Upper lobe of left lung (tissue), 6 donors: ENCODE measurements at regions not wholly inside any gene's neighbourhood (a gene's known extent, or its start where the extent isn't known, plus 50 kb on each side); places are given as distances from the start of the nearest gene placed in this dataset.

Source experiments
- ATAC-seq, 2 donors: fragments of 200-7000 bp; cut with Tn5 transposase; one replicate each; pipeline ENCODE4 v1.9.1; 2022; ENCODE audit warnings: mild to moderate bottlenecking in 2 of 2, moderate library complexity in 2 of 2; ENCODE audit not compliant: low FRiP score in 2 of 2
- DNase-seq, 2 donors: peaks; one replicate each; pipeline ENCODE4 v3.0.0-alpha.2; 2019 to 2020
- H3K27ac ChIP-seq, 4 donors: fragments of 200-600 bp; sonication (generic); one replicate each; pipeline ENCODE4 v1.5.1; 2016 to 2019
- H3K27me3 ChIP-seq, 4 donors: fragments of 200-600 bp; sonication (generic); one replicate each; pipeline ENCODE4 v1.5.1; 2017 to 2019
- H3K36me3 ChIP-seq, 4 donors: fragments of 200-600 bp; sonication (generic); one replicate each; pipeline ENCODE4 v1.5.1; 2016 to 2019
- H3K4me1 ChIP-seq, 4 donors: fragments of 200-600 bp; sonication (generic); one replicate each; pipeline ENCODE4 v1.5.1; 2018 to 2019
- H3K4me3 ChIP-seq, 4 donors: fragments of 200-600 bp; sonication (generic); one replicate each; pipeline ENCODE4 v1.5.1; 2017 to 2019; ENCODE audit warnings: mild to moderate bottlenecking in 2 of 4, moderate library complexity in 1 of 4
- H3K9me3 ChIP-seq, 4 donors: fragments of 200-600 bp; sonication (generic); one replicate each; pipeline ENCODE4 v1.5.1; 2018 to 2019
- EP300 ChIP-seq, 4 donors: sonication (generic); formaldehyde crosslinking; IDR thresholded peaks; one replicate each; pipeline ENCODE4 v1.5.1; 2017; ENCODE audit warnings: antibody characterized with exemption in 4 of 4, control low read depth in 2 of 4
- POLR2A ChIP-seq, 4 donors: fragments of 450-650 bp; IDR thresholded peaks; one replicate each; pipeline ENCODE4 v1.5.1; 2016 to 2017; ENCODE audit warnings: antibody characterized with exemption in 4 of 4, mild to moderate bottlenecking in 2 of 4
- POLR2AphosphoS5 ChIP-seq, 2 donors: sonication (generic); formaldehyde crosslinking; IDR thresholded peaks; one replicate each; pipeline ENCODE4 v1.5.1; 2017; ENCODE audit warnings: antibody characterized with exemption in 2 of 2
- WGBS, 2 donors: methylation state at CpG; one replicate each; pipeline ENCODE4 v1.1.5; 2017 to 2018; 5-methylcytosine and 5-hydroxymethylcytosine counted together
- TF ChIP-seq, protein P1 (sequence below), 6 experiments: fragments of 450-650 bp in 4 of 6; fragments of 200-600 bp in 2 of 6; sonication (generic) in 2 of 6; IDR thresholded peaks; one replicate each; pipeline ENCODE4 v1.5.1; 2016 to 2019; ENCODE audit warnings: antibody characterized with exemption in 6 of 6
- donor health status: DM: no; HTN: no; CAD: no; lungs with moderate emphysema.
- donor health status: DM: no; HTN: yes; CAD: no; lungs with severe emphysema.

GRCh38 chr5:68037546-68037945 is 178.0 kb upstream of the PIK3R1 start:
- ATAC-seq (no peak), DNase-seq (no peak)
- Histone ChIP-seq H3K4me3 (no peak overlapping the region), H3K4me1 (peaks cover 3 to 9% (median 4%) of the 10 kb centered on the region in 4 donors), H3K36me3 (no peaks in the 10 kb centered on the region), H3K27me3 (no peaks in the 10 kb centered on the region), H3K9me3 (no peaks in the 10 kb centered on the region), H3K27ac (peak overlapping the region in 1 of 4 donors; percentile 49)
- TF ChIP-seq, protein P1, sequence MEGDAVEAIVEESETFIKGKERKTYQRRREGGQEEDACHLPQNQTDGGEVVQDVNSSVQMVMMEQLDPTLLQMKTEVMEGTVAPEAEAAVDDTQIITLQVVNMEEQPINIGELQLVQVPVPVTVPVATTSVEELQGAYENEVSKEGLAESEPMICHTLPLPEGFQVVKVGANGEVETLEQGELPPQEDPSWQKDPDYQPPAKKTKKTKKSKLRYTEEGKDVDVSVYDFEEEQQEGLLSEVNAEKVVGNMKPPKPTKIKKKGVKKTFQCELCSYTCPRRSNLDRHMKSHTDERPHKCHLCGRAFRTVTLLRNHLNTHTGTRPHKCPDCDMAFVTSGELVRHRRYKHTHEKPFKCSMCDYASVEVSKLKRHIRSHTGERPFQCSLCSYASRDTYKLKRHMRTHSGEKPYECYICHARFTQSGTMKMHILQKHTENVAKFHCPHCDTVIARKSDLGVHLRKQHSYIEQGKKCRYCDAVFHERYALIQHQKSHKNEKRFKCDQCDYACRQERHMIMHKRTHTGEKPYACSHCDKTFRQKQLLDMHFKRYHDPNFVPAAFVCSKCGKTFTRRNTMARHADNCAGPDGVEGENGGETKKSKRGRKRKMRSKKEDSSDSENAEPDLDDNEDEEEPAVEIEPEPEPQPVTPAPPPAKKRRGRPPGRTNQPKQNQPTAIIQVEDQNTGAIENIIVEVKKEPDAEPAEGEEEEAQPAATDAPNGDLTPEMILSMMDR (IDR thresholded peaks at IDR 0.05), result no peak
- no peak for TF ChIP-seq EP300 (IDR thresholded peaks at IDR 0.05)
- no peak for TF ChIP-seq POLR2AphosphoS5 (IDR thresholded peaks at IDR 0.05)
- no peak for TF ChIP-seq POLR2A (IDR thresholded peaks at IDR 0.05)
- 55 to 57% methylated on average over 6 of the region's 6 CpGs for WGBS, 2 donors

GRCh38 chr5:68033961-68034571 is 181.5 kb upstream of the PIK3R1 start:
- 73 to 80% methylated on average over 4 of the region's 4 CpGs for WGBS, 2 donors

DNA sequence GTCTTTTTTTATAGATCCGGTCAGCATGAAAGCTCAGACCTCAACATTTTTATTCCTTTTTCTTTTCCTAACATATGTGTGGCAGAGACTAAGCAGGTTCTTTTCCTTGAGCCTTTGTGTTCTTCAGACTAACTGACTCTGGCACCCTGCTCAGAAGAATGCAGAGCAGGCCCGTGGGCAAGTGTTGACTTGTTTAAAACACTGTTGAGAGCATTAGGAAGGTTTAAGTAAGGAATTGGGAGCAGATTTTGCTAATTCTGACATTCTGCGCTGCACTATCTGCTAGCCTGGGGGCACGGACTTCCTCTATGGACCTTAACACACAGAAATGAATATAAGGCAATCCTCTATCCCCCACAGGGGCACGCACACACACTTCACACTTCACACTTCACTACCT is 182.5 kb upstream of the PIK3R1 start:
- Histone ChIP-seq H3K27ac (no peak overlapping the region), H3K4me3 (no peak overlapping the region), H3K9me3 (no peaks in the 10 kb centered on the region), H3K27me3 (no peaks in the 10 kb centered on the region), H3K36me3 (no peaks in the 10 kb centered on the region), H3K4me1 (peaks cover 0 to 6% (median 5%) of the 10 kb centered on the region in 4 donors)
- no peak for ATAC-seq
- WGBS, 2 donors, result 85 to 86% methylated on average over 5 of the region's 5 CpGs
- no peak for TF ChIP-seq POLR2A (IDR thresholded peaks at IDR 0.05)
- no peak for TF ChIP-seq POLR2AphosphoS5 (IDR thresholded peaks at IDR 0.05)
- no peak for TF ChIP-seq EP300 (IDR thresholded peaks at IDR 0.05)
- TF ChIP-seq, protein P1 (IDR thresholded peaks at IDR 0.05), result no peak
- DNase-seq, result no peak

More at GRCh38 chr5:68033961-68034571, 181.5 kb upstream of the PIK3R1 start:
- ATAC-seq (peak in 1 of 2 donors; percentile 18), DNase-seq (peak in 1 of 2 donors; percentile 66)
- Histone ChIP-seq H3K27ac (no peak overlapping the region), H3K4me3 (no peak overlapping the region), H3K36me3 (no peaks in the 10 kb centered on the region), H3K4me1 (peaks cover 0 to 6% (median 4%) of the 10 kb centered on the region in 4 donors), H3K9me3 (no peaks in the 10 kb centered on the region), H3K27me3 (no peaks in the 10 kb centered on the region)
- TF ChIP-seq EP300 (IDR thresholded peaks at IDR 0.05) (no peak), POLR2A (IDR thresholded peaks at IDR 0.05) (no peak), POLR2AphosphoS5 (IDR thresholded peaks at IDR 0.05) (no peak)
- TF ChIP-seq, protein P1 (IDR thresholded peaks at IDR 0.05), result no peak

DNA sequence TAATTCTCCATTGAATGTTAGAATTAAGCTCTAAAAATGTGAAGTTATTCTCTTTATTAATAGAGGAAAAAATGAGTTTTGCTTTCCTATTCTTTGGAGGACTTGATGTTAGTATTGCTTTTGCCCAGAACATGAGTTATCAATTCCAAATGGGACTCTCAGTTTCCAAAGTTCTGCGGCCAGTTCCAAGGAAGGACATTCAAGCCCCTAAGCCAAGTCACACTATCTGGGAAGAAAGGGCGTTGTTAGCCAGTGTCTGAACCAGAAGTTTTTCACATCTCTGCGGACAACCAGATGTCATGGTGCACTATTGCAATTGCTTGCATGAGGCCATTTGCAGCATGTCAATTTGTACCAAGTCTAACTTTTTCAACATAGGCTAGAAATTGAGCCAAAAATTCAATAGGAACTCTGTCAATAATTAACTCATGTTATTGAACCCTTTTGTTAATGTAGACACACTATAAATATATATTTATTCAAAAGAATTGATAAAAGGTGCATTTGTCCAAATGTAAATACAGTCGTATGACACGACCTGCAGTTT is 183.3 kb upstream of the PIK3R1 start:
- no peak for DNase-seq
- Histone ChIP-seq H3K27ac (no peak overlapping the region), H3K9me3 (no peaks in the 10 kb centered on the region), H3K27me3 (no peaks in the 10 kb centered on the region), H3K36me3 (no peaks in the 10 kb centered on the region), H3K4me1 (peaks cover 0 to 9% (median 6%) of the 10 kb centered on the region in 4 donors), H3K4me3 (no peak overlapping the region)
- 92 to 93% methylated on average over 5 of the region's 5 CpGs for WGBS, 2 donors
- ATAC-seq, result peak in 1 of 2 donors; percentile 62
- TF ChIP-seq, protein P1 (IDR thresholded peaks at IDR 0.05), result no peak
- TF ChIP-seq POLR2A (IDR thresholded peaks at IDR 0.05) (no peak), EP300 (IDR thresholded peaks at IDR 0.05) (no peak), POLR2AphosphoS5 (IDR thresholded peaks at IDR 0.05) (no peak)
